Fibroblast of villous mesenchyme (primary cell): ENCODE measurements at regions not wholly inside any gene's neighbourhood (a gene's known extent, or its start where the extent isn't known, plus 50 kb on each side); places are given as distances from the start of the nearest gene placed in this dataset.

ENCODE experiments used
- DNase-seq: peaks from one replicate; pipeline ENCODE4 v3.0.0-alpha.2; 2010; ENCODE audit warnings: low read depth
- H3K4me3 ChIP-seq: 2 replicates; pipeline ENCODE4 v1.5.1; 2011; ENCODE audit warnings: low read depth, mild to moderate bottlenecking, low read length
- TF ChIP-seq, protein P1 (sequence below): IDR thresholded peaks from 2 replicates; pipeline ENCODE4 v1.5.1; 2012; ENCODE audit warnings: low read depth, mild to moderate bottlenecking, low read length; ENCODE audit not compliant: insufficient read depth

DNA sequence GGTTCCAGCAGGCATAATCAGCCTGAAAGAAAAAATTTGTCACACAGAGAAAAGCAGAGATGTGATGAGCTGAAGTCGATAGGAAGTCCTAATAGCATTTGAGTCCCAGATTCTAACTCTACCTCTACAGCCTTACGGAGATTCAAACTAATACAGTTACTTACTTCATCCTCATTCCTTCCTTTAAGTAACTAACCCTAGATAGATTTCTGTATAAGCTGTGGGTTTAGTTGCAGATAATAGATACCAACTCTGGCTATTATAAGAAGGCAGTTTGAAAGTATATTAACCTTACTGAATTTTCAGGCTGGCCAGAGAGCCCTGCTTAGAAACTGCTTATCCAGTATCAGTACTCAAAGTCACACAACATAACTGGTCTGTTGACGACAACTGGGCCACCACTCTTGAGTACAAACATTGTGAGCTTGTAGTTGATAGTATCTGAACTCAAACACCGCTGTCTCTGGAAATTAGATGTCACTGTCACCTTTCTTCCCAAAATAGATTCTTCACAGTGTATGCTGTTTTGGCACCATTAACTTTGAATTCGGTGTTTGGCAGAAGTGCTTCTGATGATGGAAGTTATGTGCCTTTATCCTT, 484.3 kb downstream of the DIPK2A start:
- DNase-seq = no peak
- TF ChIP-seq, protein P1, sequence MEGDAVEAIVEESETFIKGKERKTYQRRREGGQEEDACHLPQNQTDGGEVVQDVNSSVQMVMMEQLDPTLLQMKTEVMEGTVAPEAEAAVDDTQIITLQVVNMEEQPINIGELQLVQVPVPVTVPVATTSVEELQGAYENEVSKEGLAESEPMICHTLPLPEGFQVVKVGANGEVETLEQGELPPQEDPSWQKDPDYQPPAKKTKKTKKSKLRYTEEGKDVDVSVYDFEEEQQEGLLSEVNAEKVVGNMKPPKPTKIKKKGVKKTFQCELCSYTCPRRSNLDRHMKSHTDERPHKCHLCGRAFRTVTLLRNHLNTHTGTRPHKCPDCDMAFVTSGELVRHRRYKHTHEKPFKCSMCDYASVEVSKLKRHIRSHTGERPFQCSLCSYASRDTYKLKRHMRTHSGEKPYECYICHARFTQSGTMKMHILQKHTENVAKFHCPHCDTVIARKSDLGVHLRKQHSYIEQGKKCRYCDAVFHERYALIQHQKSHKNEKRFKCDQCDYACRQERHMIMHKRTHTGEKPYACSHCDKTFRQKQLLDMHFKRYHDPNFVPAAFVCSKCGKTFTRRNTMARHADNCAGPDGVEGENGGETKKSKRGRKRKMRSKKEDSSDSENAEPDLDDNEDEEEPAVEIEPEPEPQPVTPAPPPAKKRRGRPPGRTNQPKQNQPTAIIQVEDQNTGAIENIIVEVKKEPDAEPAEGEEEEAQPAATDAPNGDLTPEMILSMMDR = no peak
- no peak overlapping the region for H3K4me3 ChIP-seq

GRCh38 chr3:144457758-144458157, 486.1 kb downstream of the DIPK2A start:
- no peak overlapping the region for H3K4me3 ChIP-seq
- no peak for DNase-seq
- TF ChIP-seq, protein P1 = no peak

GRCh38 chr3:144458283-144458682, 486.7 kb downstream of the DIPK2A start:
- TF ChIP-seq, protein P1 = no peak
- H3K4me3 ChIP-seq = no peak overlapping the region
- DNase-seq = no peak

GRCh38 chr3:144462337-144462736, 490.7 kb downstream of the DIPK2A start:
- no peak overlapping the region for H3K4me3 ChIP-seq
- TF ChIP-seq, protein P1 = no peak
- DNase-seq = no peak

DNA sequence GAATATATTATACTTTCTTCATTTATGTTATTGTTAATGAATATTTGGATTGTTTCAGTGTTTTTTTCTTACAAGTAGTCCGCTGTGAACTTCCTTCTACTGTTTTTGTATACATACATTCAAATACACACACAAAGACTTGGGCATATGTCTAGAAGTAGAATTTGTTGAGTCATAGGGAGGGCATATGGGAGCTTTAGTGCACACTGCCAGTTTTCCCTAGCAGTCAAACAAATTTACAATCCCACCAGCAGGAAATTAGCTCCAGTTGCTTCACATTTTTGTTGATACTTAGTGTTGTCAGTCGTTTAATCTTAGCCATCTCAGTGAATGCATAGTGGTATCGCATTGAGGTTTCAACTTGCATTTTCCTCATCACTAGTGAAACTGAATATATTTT, 492.3 kb downstream of the DIPK2A start:
- H3K4me3 ChIP-seq = no peak overlapping the region
- no peak for DNase-seq
- TF ChIP-seq, protein P1 = no peak

GRCh38 chr3:144466114-144466513, 494.5 kb downstream of the DIPK2A start:
- no peak for DNase-seq
- TF ChIP-seq, protein P1 = no peak
- H3K4me3 ChIP-seq = no peak overlapping the region

DNA sequence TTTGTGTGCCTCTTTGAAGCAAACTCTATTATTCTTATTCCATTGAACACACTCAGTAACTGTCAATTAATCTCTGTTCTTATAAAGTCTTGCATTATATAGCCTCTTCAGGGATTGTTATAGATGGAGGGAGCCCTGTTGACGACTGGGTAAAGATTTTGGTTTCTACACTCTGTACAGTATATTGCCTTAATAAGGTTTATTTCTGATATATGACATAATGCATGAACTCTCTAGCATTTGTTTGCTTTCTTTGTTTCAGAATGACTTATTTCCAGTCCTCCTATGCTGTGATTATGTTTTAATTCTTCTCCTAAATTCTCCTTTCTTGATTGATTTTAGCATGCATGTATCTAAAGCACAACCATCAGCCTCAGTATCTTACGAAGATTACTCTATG, 494.9 kb downstream of the DIPK2A start:
- DNase-seq = no peak
- H3K4me3 ChIP-seq = no peak overlapping the region
- TF ChIP-seq, protein P1 = no peak
